Trophoblast cell (in vitro differentiated cells and primary cell): ENCODE measurements at regions not wholly inside any gene's neighbourhood (a gene's known extent, or its start where the extent isn't known, plus 50 kb on each side); places are given as distances from the start of the nearest gene placed in this dataset.

ENCODE experiments used
- DNase-seq, 2 donors: peaks; one replicate each; pipeline ENCODE4 v3.0.0-alpha.2; 2016
- H2AFZ ChIP-seq: 2 replicates; pipeline ENCODE4 v1.6.1; 2013; ENCODE audit warnings: low read length, moderate library complexity, mild to moderate bottlenecking; ENCODE audit not compliant: insufficient read depth, poor library complexity
- H2AK5ac ChIP-seq: 2 replicates; pipeline ENCODE4 v1.6.1; 2013; ENCODE audit warnings: mild to moderate bottlenecking, low read length
- H2BK120ac ChIP-seq: 2 replicates; pipeline ENCODE4 v1.6.1; 2013; ENCODE audit warnings: low read length, mild to moderate bottlenecking, moderate library complexity; ENCODE audit not compliant: insufficient read depth, poor library complexity
- H2BK12ac ChIP-seq: 2 replicates; pipeline ENCODE4 v1.6.1; 2013; ENCODE audit warnings: mild to moderate bottlenecking, low read length, moderate library complexity
- H2BK5ac ChIP-seq: 2 replicates; pipeline ENCODE4 v1.6.1; 2013; ENCODE audit warnings: low read length, low read depth, moderate library complexity, mild to moderate bottlenecking; ENCODE audit not compliant: poor library complexity
- H3K14ac ChIP-seq: 2 replicates; pipeline ENCODE4 v1.6.1; 2013; ENCODE audit warnings: mild to moderate bottlenecking, low read length
- H3K18ac ChIP-seq: 2 replicates; pipeline ENCODE4 v1.6.1; 2013; ENCODE audit warnings: mild to moderate bottlenecking, low read length
- H3K23ac ChIP-seq: 2 replicates; pipeline ENCODE4 v1.6.1; 2013; ENCODE audit warnings: low read length
- H3K27ac ChIP-seq: 2 replicates; pipeline ENCODE4 v1.5.1; 2013; ENCODE audit warnings: low read depth, mild to moderate bottlenecking, inconsistent platforms, low read length, moderate library complexity
- H3K27me3 ChIP-seq: 2 replicates; pipeline ENCODE4 v1.6.1; 2013; ENCODE audit warnings: inconsistent platforms, mild to moderate bottlenecking, low read length, moderate library complexity; ENCODE audit not compliant: insufficient read depth
- H3K36me3 ChIP-seq, 2 experiments: 1 replicate in 1 of 2; 2 replicates in 1 of 2; pipeline ENCODE4 v1.6.1; 2013; ENCODE audit warnings: low read length in 2 of 2, mild to moderate bottlenecking in 2 of 2, moderate library complexity in 1 of 2; ENCODE audit not compliant: insufficient read depth in 2 of 2, control insufficient read depth in 1 of 2
- H3K4ac ChIP-seq: 2 replicates; pipeline ENCODE4 v1.6.1; 2013; ENCODE audit warnings: low read depth, mild to moderate bottlenecking, low read length, moderate library complexity
- H3K4me1 ChIP-seq, 2 experiments: 1 replicate in 1 of 2; 2 replicates in 1 of 2; pipeline ENCODE4 v1.6.1; 2013; ENCODE audit warnings: low read length in 2 of 2, mild to moderate bottlenecking in 2 of 2, moderate library complexity in 1 of 2; ENCODE audit not compliant: insufficient read depth in 2 of 2, control insufficient read depth in 1 of 2
- H3K4me2 ChIP-seq: 2 replicates; pipeline ENCODE4 v1.6.1; 2013; ENCODE audit warnings: inconsistent platforms, mild to moderate bottlenecking, low read length, moderate library complexity
- H3K4me3 ChIP-seq: 2 replicates; pipeline ENCODE4 v1.5.1; 2013; ENCODE audit warnings: mild to moderate bottlenecking, low read depth, low read length, inconsistent platforms
- H3K79me1 ChIP-seq: one replicate; pipeline ENCODE4 v1.6.1; 2013; ENCODE audit warnings: low read length
- H3K79me2 ChIP-seq: 2 replicates; pipeline ENCODE4 v1.6.1; 2013; ENCODE audit warnings: low read length, mild to moderate bottlenecking; ENCODE audit not compliant: control insufficient read depth, insufficient read depth, poor library complexity
- H3K9ac ChIP-seq: 2 replicates; pipeline ENCODE4 v1.6.1; 2013; ENCODE audit warnings: mild to moderate bottlenecking, low read length
- H3K9me3 ChIP-seq: 2 replicates; pipeline ENCODE4 v1.6.1; 2013; ENCODE audit warnings: low read depth, mild to moderate bottlenecking, control low read depth, inconsistent platforms, low read length; ENCODE audit not compliant: insufficient read depth
- H4K12ac ChIP-seq: 2 replicates; pipeline ENCODE4 v1.6.1; 2013; ENCODE audit warnings: low read depth, mild to moderate bottlenecking, low read length, moderate library complexity
- H4K8ac ChIP-seq: 2 replicates; pipeline ENCODE4 v1.6.1; 2013; ENCODE audit warnings: low read depth, mild to moderate bottlenecking, low read length, moderate library complexity
- H4K91ac ChIP-seq: one replicate; pipeline ENCODE4 v1.6.1; 2013; ENCODE audit warnings: low read depth, mild to moderate bottlenecking, low read length, moderate library complexity
- WGBS: extraction: QIAGEN DNeasy Blood & Tissue Kit; methylation state at CpG from one replicate; pipeline ENCODE4 v1.1.7; 2013; ENCODE audit warnings: missing lambda C conversion rate; ENCODE audit not compliant: insufficient read length, insufficient coverage; ENCODE audit errors: extremely low coverage; 5-methylcytosine and 5-hydroxymethylcytosine counted together

GRCh38 chr20:24797113-24797512 is 152.0 kb upstream of the CST7 start:
- H3K4me2 ChIP-seq, result no peak overlapping the region
- H3K9ac ChIP-seq, result no peak overlapping the region
- no peak for DNase-seq
- H2AK5ac ChIP-seq, result no peak overlapping the region
- no peak overlapping the region for H4K8ac ChIP-seq
- H3K79me2 ChIP-seq, result no peaks in the 10 kb centered on the region
- H4K91ac ChIP-seq, result no peak overlapping the region
- H3K23ac ChIP-seq, result no peak overlapping the region
- H3K4me1 ChIP-seq, result no peaks in the 10 kb centered on the region
- no peak overlapping the region for H2AFZ ChIP-seq
- no peak overlapping the region for H2BK120ac ChIP-seq
- no peak overlapping the region for H4K12ac ChIP-seq
- H2BK12ac ChIP-seq, result no peak overlapping the region
- H3K79me1 ChIP-seq, result no peaks in the 10 kb centered on the region
- no peak overlapping the region for H3K4me3 ChIP-seq
- no peaks in the 10 kb centered on the region for H3K27me3 ChIP-seq
- no peak overlapping the region for H3K27ac ChIP-seq
- no CpG with 5 or more reads among the region's 6 CpGs for WGBS
- H2BK5ac ChIP-seq, result no peak overlapping the region
- no peak overlapping the region for H3K4ac ChIP-seq
- no peak overlapping the region for H3K14ac ChIP-seq
- H3K18ac ChIP-seq, result no peak overlapping the region
- H3K36me3 ChIP-seq, result no peaks in the 10 kb centered on the region
- peaks cover 4% of the 10 kb centered on the region for H3K9me3 ChIP-seq

DNA sequence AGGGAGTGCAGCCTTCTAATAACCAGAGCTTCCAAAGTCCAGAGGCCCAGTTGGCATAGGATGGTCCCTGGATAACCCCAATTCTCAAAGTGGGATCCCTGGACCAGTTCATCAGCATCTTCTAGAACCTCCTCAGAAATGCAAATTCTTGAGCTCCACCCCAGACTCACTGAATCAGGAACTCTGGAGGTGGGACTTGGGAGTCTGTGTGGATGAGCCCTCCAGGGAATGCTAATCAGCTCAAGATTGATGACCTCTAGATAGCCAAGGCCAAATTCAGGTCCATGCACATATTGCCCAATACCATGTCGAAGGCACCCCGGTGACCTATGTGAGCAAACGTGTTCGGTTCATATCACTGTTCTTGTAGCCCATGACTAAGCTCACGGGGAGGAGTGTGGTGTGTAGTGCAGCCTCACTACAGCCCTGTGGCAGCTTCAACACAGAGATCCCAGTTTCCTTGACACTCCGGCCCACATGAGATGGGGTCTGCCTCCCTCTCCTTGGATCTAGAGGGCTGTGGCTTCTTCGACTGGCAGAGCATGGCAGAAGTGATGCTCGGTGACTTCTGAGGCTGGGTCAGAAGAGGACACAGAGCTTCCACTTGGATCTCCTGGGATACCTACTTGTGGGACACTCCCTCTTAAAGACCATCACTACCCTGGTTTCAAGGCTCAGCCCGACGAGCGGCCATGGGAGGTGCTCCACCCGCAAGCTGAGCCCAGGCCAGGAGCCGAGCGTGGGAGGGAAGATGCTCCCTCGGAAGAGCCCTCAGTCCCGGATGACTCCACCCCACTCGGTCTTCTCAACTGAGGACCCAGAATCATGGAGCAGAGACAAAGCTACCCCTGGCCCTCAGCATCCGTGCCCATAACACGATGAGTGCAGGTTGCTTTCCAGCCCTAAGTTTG is 151.1 kb upstream of the CST7 start:
- Histone ChIP-seq H2BK120ac (no peak overlapping the region), H3K14ac (no peak overlapping the region), H2AK5ac (no peak overlapping the region), H2BK12ac (no peak overlapping the region), H4K12ac (no peak overlapping the region), H3K23ac (no peak overlapping the region), H3K9ac (no peak overlapping the region), H3K4me2 (no peak overlapping the region), H3K18ac (no peak overlapping the region), H3K4ac (no peak overlapping the region), H3K4me3 (no peak overlapping the region), H3K27ac (no peak overlapping the region), H2AFZ (no peak overlapping the region), H3K36me3 (no peaks in the 10 kb centered on the region), H4K8ac (no peak overlapping the region), H3K27me3 (no peaks in the 10 kb centered on the region), H2BK5ac (no peak overlapping the region), H3K9me3 (peaks cover 2% of the 10 kb centered on the region), H3K4me1 (no peaks in the 10 kb centered on the region), H3K79me2 (no peaks in the 10 kb centered on the region), H4K91ac (no peak overlapping the region), H3K79me1 (no peaks in the 10 kb centered on the region)
- DNase-seq, result no peak
- no CpG with 5 or more reads among the region's 19 CpGs for WGBS

DNA sequence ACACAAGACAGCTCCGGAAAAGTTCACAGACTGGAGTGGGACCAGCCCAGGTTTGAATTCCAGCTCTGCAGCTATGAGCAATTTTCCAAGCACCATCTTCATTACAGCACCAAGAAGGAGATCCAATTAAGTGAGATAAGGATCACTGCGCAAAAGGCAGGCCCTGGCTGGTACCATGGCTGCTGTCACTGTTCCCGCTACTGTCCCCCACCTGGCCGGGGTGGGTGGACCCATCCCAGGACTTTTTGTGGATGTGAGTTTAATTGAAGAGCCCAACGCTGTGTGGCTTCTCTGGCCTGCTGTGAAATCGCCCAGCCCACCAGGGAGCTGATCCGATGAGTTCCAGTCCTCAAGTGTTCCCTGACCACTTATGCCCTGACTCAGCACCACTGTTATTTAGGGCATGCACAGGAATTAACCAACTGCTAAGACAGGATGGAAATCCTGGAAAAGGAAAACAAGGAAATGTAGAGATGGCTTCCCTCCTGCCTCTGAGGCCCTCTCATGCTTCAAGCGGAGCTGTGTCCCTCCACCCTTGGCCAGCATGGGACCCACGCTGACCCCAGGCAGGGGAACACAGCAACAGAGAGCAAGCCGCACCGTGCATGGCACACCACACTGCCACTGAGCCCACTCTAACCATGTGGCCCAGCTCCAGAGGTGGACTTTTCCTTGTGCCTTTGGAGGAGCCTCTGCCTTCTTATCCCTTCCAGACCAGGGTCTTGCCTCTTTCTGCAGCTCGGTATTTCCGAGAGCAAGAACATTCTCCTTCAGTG is 150.0 kb upstream of the CST7 start:
- H3K79me2 ChIP-seq, result no peaks in the 10 kb centered on the region

GRCh38 chr20:24799971-24800580 is 149.0 kb upstream of the CST7 start:
- no peak overlapping the region for H2BK5ac ChIP-seq
- H2BK12ac ChIP-seq, result no peak overlapping the region
- H2BK120ac ChIP-seq, result no peak overlapping the region
- no peak overlapping the region for H4K12ac ChIP-seq
- H4K91ac ChIP-seq, result no peak overlapping the region
- peaks cover 2% of the 10 kb centered on the region for H3K9me3 ChIP-seq
- H3K4me1 ChIP-seq, result no peaks in the 10 kb centered on the region
- no peak overlapping the region for H3K18ac ChIP-seq
- H4K8ac ChIP-seq, result no peak overlapping the region
- H2AK5ac ChIP-seq, result no peak overlapping the region
- no peak overlapping the region for H3K4me3 ChIP-seq
- H2AFZ ChIP-seq, result no peak overlapping the region
- no peak overlapping the region for H3K4ac ChIP-seq
- H3K79me2 ChIP-seq, result no peaks in the 10 kb centered on the region
- no peaks in the 10 kb centered on the region for H3K36me3 ChIP-seq
- no peak overlapping the region for H3K14ac ChIP-seq
- H3K79me1 ChIP-seq, result no peaks in the 10 kb centered on the region
- no peak overlapping the region for H3K23ac ChIP-seq
- no peak overlapping the region for H3K4me2 ChIP-seq
- WGBS, result no CpG with 5 or more reads among the region's 12 CpGs
- no peak overlapping the region for H3K27ac ChIP-seq
- no peak for DNase-seq
- no peaks in the 10 kb centered on the region for H3K27me3 ChIP-seq
- no peak overlapping the region for H3K9ac ChIP-seq

More for the DNA sequence above, 150.0 kb upstream of the CST7 start:
- Histone ChIP-seq H4K12ac (no peak overlapping the region), H3K4me2 (no peak overlapping the region), H2AK5ac (no peak overlapping the region), H2BK5ac (no peak overlapping the region), H2BK12ac (no peak overlapping the region), H4K91ac (no peak overlapping the region), H3K23ac (no peak overlapping the region), H3K18ac (no peak overlapping the region), H2AFZ (no peak overlapping the region), H3K4ac (no peak overlapping the region), H2BK120ac (no peak overlapping the region), H3K4me1 (no peaks in the 10 kb centered on the region), H3K27me3 (no peaks in the 10 kb centered on the region), H3K79me1 (no peaks in the 10 kb centered on the region), H4K8ac (no peak overlapping the region), H3K14ac (no peak overlapping the region), H3K4me3 (no peak overlapping the region), H3K36me3 (no peaks in the 10 kb centered on the region), H3K27ac (no peak overlapping the region), H3K9ac (no peak overlapping the region), H3K9me3 (peaks cover 2% of the 10 kb centered on the region)
- no CpG with 5 or more reads among the region's 13 CpGs for WGBS
- no peak for DNase-seq
